ENCODE measurements at regions not wholly inside any gene's neighbourhood (a gene's known extent, or its start where the extent isn't known, plus 50 kb on each side); places are given as distances from the start of the nearest gene placed in this dataset.

- Mint-ChIP-seq H3K27ac (peak overlapping the region; percentile 60), H3K4me3 (peak overlapping the region; percentile 54), H3K36me3 (ENCODE audit: low read depth) (peaks cover 13% of the 10 kb centered on the region), H3K4me1 (ENCODE audit: low read depth) (peaks cover 53% of the 10 kb centered on the region), H3K9me3 (peaks cover 9% of the 10 kb centered on the region), H3K27me3 (ENCODE audit: low read depth) (no peaks in the 10 kb centered on the region)
Observed at GRCh38 chr11:88415495-88415894, 78.0 kb upstream of the CTSC start.

GRCh38 chr11:88414981-88415413 is 77.5 kb upstream of the CTSC start:
- Mint-ChIP-seq H3K27me3 (ENCODE audit: low read depth) (no peaks in the 10 kb centered on the region), H3K36me3 (ENCODE audit: low read depth) (peaks cover 15% of the 10 kb centered on the region), H3K4me1 (ENCODE audit: low read depth) (peaks cover 51% of the 10 kb centered on the region), H3K27ac (peak overlapping the region; percentile 60), H3K4me3 (peak overlapping the region; percentile 49), H3K9me3 (peaks cover 9% of the 10 kb centered on the region)

- H3K27me3 Mint-ChIP-seq (ENCODE audit: low read depth) = no peaks in the 10 kb centered on the region
- H3K27ac Mint-ChIP-seq = peak overlapping the region; percentile 60
- H3K4me3 Mint-ChIP-seq = peak overlapping the region; percentile 49
- peaks cover 12% of the 10 kb centered on the region for H3K36me3 Mint-ChIP-seq (ENCODE audit: low read depth)
- peaks cover 9% of the 10 kb centered on the region for H3K9me3 Mint-ChIP-seq
- peaks cover 46% of the 10 kb centered on the region for H3K4me1 Mint-ChIP-seq (ENCODE audit: low read depth)
Observed at GRCh38 chr11:88414385-88414861, 76.9 kb upstream of the CTSC start.

GRCh38 chr11:88411265-88411664 is 73.7 kb upstream of the CTSC start:
- peaks cover 37% of the 10 kb centered on the region for H3K4me1 Mint-ChIP-seq (ENCODE audit: low read depth)
- no peak overlapping the region for H3K4me3 Mint-ChIP-seq
- peaks cover 12% of the 10 kb centered on the region for H3K9me3 Mint-ChIP-seq
- no peaks in the 10 kb centered on the region for H3K27me3 Mint-ChIP-seq (ENCODE audit: low read depth)
- H3K27ac Mint-ChIP-seq = no peak overlapping the region
- H3K36me3 Mint-ChIP-seq (ENCODE audit: low read depth) = peaks cover 12% of the 10 kb centered on the region

DNA sequence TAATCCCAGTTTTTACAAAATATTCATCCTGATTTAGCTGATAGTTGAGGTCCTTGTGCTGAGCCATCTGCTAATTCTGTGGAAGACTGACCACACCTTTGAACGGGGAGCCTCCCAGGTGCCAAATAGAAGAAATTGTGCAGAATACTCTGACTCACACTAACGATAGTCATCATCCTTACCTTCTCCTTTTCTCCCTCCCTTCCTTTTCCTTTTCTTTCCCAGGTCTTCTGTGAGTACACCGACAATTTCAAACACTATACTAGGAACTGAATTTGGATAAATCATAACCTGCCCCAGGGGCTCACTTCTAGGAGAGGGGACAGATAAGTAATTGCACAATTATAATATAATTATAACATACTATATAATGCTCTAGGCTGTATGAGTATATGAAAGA is 73.1 kb upstream of the CTSC start:
- peaks cover 35% of the 10 kb centered on the region for H3K4me1 Mint-ChIP-seq (ENCODE audit: low read depth)
- H3K9me3 Mint-ChIP-seq = peaks cover 12% of the 10 kb centered on the region
- H3K27ac Mint-ChIP-seq = no peak overlapping the region
- no peaks in the 10 kb centered on the region for H3K27me3 Mint-ChIP-seq (ENCODE audit: low read depth)
- H3K4me3 Mint-ChIP-seq = no peak overlapping the region
- H3K36me3 Mint-ChIP-seq (ENCODE audit: low read depth) = peaks cover 10% of the 10 kb centered on the region

- Mint-ChIP-seq H3K4me3 (no peak overlapping the region), H3K27ac (no peak overlapping the region)
Observed at GRCh38 chr11:88410056-88410455, 72.5 kb upstream of the CTSC start.

GRCh38 chr11:88406876-88407275 is 69.3 kb upstream of the CTSC start:
- no peaks in the 10 kb centered on the region for H3K27me3 Mint-ChIP-seq (ENCODE audit: low read depth)
- H3K4me1 Mint-ChIP-seq (ENCODE audit: low read depth) = peaks cover 31% of the 10 kb centered on the region
- peaks cover 2% of the 10 kb centered on the region for H3K36me3 Mint-ChIP-seq (ENCODE audit: low read depth)
- no peak overlapping the region for H3K4me3 Mint-ChIP-seq
- H3K9me3 Mint-ChIP-seq = peaks cover 3% of the 10 kb centered on the region
- no peak overlapping the region for H3K27ac Mint-ChIP-seq

More at GRCh38 chr11:88410056-88410455, 72.5 kb upstream of the CTSC start:
- peaks cover 10% of the 10 kb centered on the region for H3K36me3 Mint-ChIP-seq (ENCODE audit: low read depth)
- peaks cover 33% of the 10 kb centered on the region for H3K4me1 Mint-ChIP-seq (ENCODE audit: low read depth)
- no peaks in the 10 kb centered on the region for H3K27me3 Mint-ChIP-seq (ENCODE audit: low read depth)
- H3K9me3 Mint-ChIP-seq = peaks cover 12% of the 10 kb centered on the region

- H3K4me1 Mint-ChIP-seq (ENCODE audit: low read depth) = peaks cover 31% of the 10 kb centered on the region
- no peak overlapping the region for H3K27ac Mint-ChIP-seq
- no peak overlapping the region for H3K4me3 Mint-ChIP-seq
Observed at GRCh38 chr11:88405853-88406252, 68.3 kb upstream of the CTSC start.

GRCh38 chr11:88404932-88405710 is 67.6 kb upstream of the CTSC start:
- Mint-ChIP-seq H3K27ac (no peak overlapping the region), H3K4me3 (no peak overlapping the region), H3K9me3 (peaks cover 3% of the 10 kb centered on the region), H3K36me3 (ENCODE audit: low read depth) (peaks cover under 1% of the 10 kb centered on the region), H3K4me1 (ENCODE audit: low read depth) (peaks cover 29% of the 10 kb centered on the region), H3K27me3 (ENCODE audit: low read depth) (no peaks in the 10 kb centered on the region)

More at GRCh38 chr11:88405853-88406252, 68.3 kb upstream of the CTSC start:
- Mint-ChIP-seq H3K27me3 (ENCODE audit: low read depth) (no peaks in the 10 kb centered on the region), H3K9me3 (peaks cover 3% of the 10 kb centered on the region), H3K36me3 (ENCODE audit: low read depth) (peaks cover 2% of the 10 kb centered on the region)

DNA sequence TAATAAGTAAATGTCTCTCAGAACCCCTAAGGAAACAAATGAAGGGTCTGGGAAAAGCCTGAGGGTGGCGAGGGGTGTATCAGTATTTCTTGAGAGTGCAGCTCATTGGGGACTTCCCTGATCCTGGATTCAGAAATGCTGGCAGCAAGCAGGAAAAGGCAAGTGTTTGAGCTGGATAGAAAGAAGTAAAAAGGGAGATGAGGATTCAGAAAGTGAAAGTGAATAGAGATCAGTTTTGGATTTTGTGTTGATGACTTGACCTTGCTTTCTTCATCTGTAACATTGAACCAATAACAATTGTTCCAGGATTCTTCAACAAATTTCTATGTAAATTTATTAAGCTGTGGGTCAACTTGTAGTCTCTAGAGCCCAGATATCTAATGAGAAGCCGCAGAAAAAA is 66.9 kb upstream of the CTSC start:
- Mint-ChIP-seq H3K36me3 (ENCODE audit: low read depth) (no peaks in the 10 kb centered on the region), H3K4me3 (no peak overlapping the region), H3K4me1 (ENCODE audit: low read depth) (peaks cover 29% of the 10 kb centered on the region), H3K9me3 (peaks cover 3% of the 10 kb centered on the region), H3K27ac (no peak overlapping the region), H3K27me3 (ENCODE audit: low read depth) (no peaks in the 10 kb centered on the region)

DNA sequence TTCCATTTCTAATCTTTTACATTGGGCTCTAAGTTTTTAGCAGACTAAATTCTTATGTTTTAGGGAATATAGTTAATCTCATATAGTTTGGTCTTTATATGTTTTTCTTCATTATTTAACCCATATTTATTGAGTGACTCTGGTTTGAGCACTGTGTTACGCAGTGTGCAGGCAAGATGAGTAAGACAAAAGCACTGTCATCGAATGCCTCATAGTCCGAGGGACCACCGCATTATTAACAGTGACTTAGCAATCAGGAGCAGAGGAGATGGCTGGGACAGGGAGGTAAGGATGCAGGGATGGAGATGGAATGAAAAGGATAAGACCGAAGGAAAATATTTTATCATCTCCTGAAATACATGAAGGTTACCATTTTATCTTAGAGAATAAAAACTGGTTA is 65.2 kb upstream of the CTSC start:
- H3K4me3 Mint-ChIP-seq = no peak overlapping the region
- no peaks in the 10 kb centered on the region for H3K27me3 Mint-ChIP-seq (ENCODE audit: low read depth)
- H3K27ac Mint-ChIP-seq = no peak overlapping the region
- peaks cover 3% of the 10 kb centered on the region for H3K9me3 Mint-ChIP-seq
- H3K36me3 Mint-ChIP-seq (ENCODE audit: low read depth) = no peaks in the 10 kb centered on the region
- peaks cover 29% of the 10 kb centered on the region for H3K4me1 Mint-ChIP-seq (ENCODE audit: low read depth)

GRCh38 chr11:88402192-88402715 is 64.7 kb upstream of the CTSC start:
- Mint-ChIP-seq H3K27ac (no peak overlapping the region), H3K27me3 (ENCODE audit: low read depth) (no peaks in the 10 kb centered on the region), H3K36me3 (ENCODE audit: low read depth) (no peaks in the 10 kb centered on the region), H3K4me3 (no peak overlapping the region), H3K9me3 (peaks cover 2% of the 10 kb centered on the region), H3K4me1 (ENCODE audit: low read depth) (peaks cover 29% of the 10 kb centered on the region)

DNA sequence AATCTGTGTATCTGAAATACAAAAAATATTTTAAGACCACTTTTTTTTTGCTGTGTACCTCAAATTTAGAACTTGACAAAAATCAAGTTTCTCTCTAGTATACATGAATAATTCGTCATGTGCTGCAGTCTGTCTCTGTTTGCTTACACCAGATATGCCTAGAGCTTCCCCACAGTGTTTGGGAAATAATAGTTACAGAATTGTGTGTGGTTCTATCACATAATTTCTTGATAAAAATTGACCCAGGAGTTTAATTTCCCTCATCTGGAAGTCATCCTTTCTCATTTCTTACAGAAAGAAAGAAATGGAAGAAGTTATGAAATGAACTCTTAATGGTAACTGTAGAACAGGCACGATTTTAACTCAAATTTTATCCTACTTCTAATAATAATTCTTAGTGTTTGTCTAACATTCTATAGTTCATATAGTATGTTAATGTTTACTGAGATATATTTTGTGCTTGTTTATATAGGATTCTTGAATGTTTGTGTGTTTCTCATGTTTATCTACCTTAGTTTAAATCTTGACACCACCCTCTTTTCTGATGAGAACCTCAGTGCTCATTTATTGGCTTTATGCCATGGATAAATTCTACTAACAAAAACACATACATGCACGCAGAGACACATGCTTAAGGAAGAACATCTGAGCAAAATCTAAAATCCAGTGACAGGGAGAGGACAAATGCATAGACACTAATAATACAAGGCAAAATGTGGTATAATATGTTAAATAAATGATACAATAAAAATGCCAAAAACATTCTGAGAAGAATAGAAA is 61.4 kb upstream of the CTSC start:
- H3K27ac Mint-ChIP-seq = no peak overlapping the region
- no peaks in the 10 kb centered on the region for H3K27me3 Mint-ChIP-seq (ENCODE audit: low read depth)
- H3K9me3 Mint-ChIP-seq = no peaks in the 10 kb centered on the region
- H3K4me1 Mint-ChIP-seq (ENCODE audit: low read depth) = peaks cover 11% of the 10 kb centered on the region
- no peak overlapping the region for H3K4me3 Mint-ChIP-seq
- H3K36me3 Mint-ChIP-seq (ENCODE audit: low read depth) = no peaks in the 10 kb centered on the region

DNA sequence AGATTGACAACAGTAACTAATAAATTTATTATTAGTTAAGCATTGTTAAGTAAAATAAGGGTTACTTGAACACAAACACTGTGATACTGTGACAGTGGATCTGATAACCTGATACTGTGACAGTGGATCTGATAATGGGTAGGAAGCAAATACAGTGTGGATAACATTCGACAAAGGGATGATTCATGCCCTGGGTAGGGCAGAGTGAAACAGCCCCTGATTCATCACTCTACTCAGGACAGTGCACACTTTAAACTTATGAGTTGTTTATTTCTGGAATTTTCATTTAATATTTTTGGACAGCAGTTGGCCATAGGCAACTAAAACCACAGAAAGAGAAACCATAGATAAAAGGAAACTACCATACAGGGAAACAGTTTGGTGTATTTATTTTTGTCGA is 60.8 kb upstream of the CTSC start:
- Mint-ChIP-seq H3K27ac (no peak overlapping the region), H3K4me3 (no peak overlapping the region), H3K27me3 (ENCODE audit: low read depth) (no peaks in the 10 kb centered on the region), H3K9me3 (no peaks in the 10 kb centered on the region), H3K4me1 (ENCODE audit: low read depth) (peaks cover 11% of the 10 kb centered on the region), H3K36me3 (ENCODE audit: low read depth) (no peaks in the 10 kb centered on the region)
